ENCODE measurements at regions not wholly inside any gene's neighbourhood (a gene's known extent, or its start where the extent isn't known, plus 50 kb on each side); places are given as distances from the start of the nearest gene placed in this dataset.

DNA sequence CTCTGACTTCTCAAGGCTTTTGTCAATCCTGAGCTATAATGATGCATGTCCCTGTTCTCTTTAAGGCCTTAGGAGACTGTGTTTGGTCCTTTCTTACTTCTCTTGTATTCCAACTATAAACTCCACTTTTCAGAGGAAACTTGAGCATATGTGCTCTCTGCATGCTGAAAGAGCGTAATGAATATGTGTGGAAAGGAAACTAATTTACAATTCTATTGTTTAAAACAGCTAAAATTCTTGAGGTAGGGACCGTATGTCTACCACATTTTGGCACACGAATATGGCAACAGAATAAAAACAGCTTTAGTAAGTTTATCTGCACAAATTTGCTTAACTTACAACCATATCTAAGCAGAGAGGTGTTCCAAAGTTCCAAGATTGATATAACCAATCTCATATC, 242.0 kb upstream of the DCBLD2 start:
- no peak for TF ChIP-seq POLR2A (IDR thresholded peaks at IDR 0.05)
- TF ChIP-seq, protein P1, sequence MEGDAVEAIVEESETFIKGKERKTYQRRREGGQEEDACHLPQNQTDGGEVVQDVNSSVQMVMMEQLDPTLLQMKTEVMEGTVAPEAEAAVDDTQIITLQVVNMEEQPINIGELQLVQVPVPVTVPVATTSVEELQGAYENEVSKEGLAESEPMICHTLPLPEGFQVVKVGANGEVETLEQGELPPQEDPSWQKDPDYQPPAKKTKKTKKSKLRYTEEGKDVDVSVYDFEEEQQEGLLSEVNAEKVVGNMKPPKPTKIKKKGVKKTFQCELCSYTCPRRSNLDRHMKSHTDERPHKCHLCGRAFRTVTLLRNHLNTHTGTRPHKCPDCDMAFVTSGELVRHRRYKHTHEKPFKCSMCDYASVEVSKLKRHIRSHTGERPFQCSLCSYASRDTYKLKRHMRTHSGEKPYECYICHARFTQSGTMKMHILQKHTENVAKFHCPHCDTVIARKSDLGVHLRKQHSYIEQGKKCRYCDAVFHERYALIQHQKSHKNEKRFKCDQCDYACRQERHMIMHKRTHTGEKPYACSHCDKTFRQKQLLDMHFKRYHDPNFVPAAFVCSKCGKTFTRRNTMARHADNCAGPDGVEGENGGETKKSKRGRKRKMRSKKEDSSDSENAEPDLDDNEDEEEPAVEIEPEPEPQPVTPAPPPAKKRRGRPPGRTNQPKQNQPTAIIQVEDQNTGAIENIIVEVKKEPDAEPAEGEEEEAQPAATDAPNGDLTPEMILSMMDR (IDR thresholded peaks at IDR 0.05): no peak

Measured in uterus (tissue), 2 donors.